Activated CD8-positive, alpha-beta T cell treated with anti-CD3 and anti-CD28 coated beads for 36 hours (primary cell): ENCODE measurements at regions not wholly inside any gene's neighbourhood (a gene's known extent, or its start where the extent isn't known, plus 50 kb on each side); places are given as distances from the start of the nearest gene placed in this dataset.
A peak's percentile ranks its signal among the peaks of the same experiment; 100 is the strongest.

Experiments used
- ATAC-seq: fragments of 200-7000 bp; cut with Tn5 transposase; one replicate; pipeline ENCODE4 v1.10.0; 2021; ENCODE audit warnings: mild to moderate bottlenecking, moderate library complexity
- CTCF ChIA-PET: fragments of 350-600 bp; sonication (Branson Sonifier 250); formaldehyde crosslinking; loops from one replicate; lab custom pipeline; 2021; ENCODE audit warnings: antibody characterized with exemption; lab: Charles Lee
- POLR2A ChIA-PET: fragments of 350-600 bp; sonication (Branson Sonifier 250); formaldehyde crosslinking; loops from one replicate; lab custom pipeline; 2021; ENCODE audit warnings: antibody characterized with exemption; lab: Charles Lee
- DNase-seq: peaks from one replicate; pipeline ENCODE4 v3.0.0-alpha.2; 2020
- H3K27ac Mint-ChIP-seq: one replicate; pipeline ENCODE4 v1.8.0; 2021; ENCODE audit warnings: mild to moderate bottlenecking, mixed read lengths
- H3K27me3 Mint-ChIP-seq: one replicate; pipeline ENCODE4 v1.8.0; 2021; ENCODE audit warnings: mixed read lengths
- H3K36me3 Mint-ChIP-seq: one replicate; pipeline ENCODE4 v1.8.0; 2021; ENCODE audit warnings: low read depth, mixed read lengths
- H3K4me1 Mint-ChIP-seq: one replicate; pipeline ENCODE4 v1.8.0; 2021; ENCODE audit warnings: low read depth, mixed read lengths
- H3K4me3 Mint-ChIP-seq: one replicate; pipeline ENCODE4 v1.8.0; 2021; ENCODE audit warnings: mild to moderate bottlenecking, moderate library complexity, mixed read lengths
- H3K9me3 Mint-ChIP-seq: one replicate; pipeline ENCODE4 v1.8.0; 2021; ENCODE audit warnings: mixed read lengths
- CTCF ChIP-seq: fragments of 200-600 bp; IDR thresholded peaks from one replicate; pipeline ENCODE4 v1.8.0; 2022; ENCODE audit warnings: antibody characterized with exemption, mild to moderate bottlenecking
- intact Hi-C: fragments of 100-400 bp; cut with micrococcal nuclease; formaldehyde crosslinking; loops from one replicate; pipeline ENCODE4 v1.10.0; 2022

GRCh38 chr3:117706756-117707155, 997.2 kb downstream of the TUSC7 start:
- TF ChIP-seq CTCF = no peak
- Mint-ChIP-seq H3K4me3 (no peak overlapping the region), H3K27me3 (no peaks in the 10 kb centered on the region), H3K4me1 (no peaks in the 10 kb centered on the region), H3K27ac (no peak overlapping the region), H3K9me3 (no peaks in the 10 kb centered on the region), H3K36me3 (no peaks in the 10 kb centered on the region)
- POLR2A ChIA-PET = no interaction called here
- CTCF ChIA-PET = no interaction called here
- intact Hi-C loops = no loop called here
- no peak for DNase-seq
- no peak for ATAC-seq

GRCh38 chr3:117708601-117709000, 999.0 kb downstream of the TUSC7 start:
- Mint-ChIP-seq H3K27me3 (no peaks in the 10 kb centered on the region), H3K9me3 (no peaks in the 10 kb centered on the region)

GRCh38 chr3:117709108-117709507, 999.5 kb downstream of the TUSC7 start:
- intact Hi-C loops = no loop called here
- no peak for TF ChIP-seq CTCF
- POLR2A ChIA-PET = no interaction called here
- Mint-ChIP-seq H3K27ac (no peak overlapping the region), H3K9me3 (no peaks in the 10 kb centered on the region), H3K27me3 (no peaks in the 10 kb centered on the region), H3K36me3 (no peaks in the 10 kb centered on the region), H3K4me3 (no peak overlapping the region), H3K4me1 (no peaks in the 10 kb centered on the region)
- DNase-seq (no peak), ATAC-seq (no peak)
- CTCF ChIA-PET = no interaction called here

More at GRCh38 chr3:117708601-117709000, 999.0 kb downstream of the TUSC7 start:
- intact Hi-C loops = no loop called here
- TF ChIP-seq CTCF = no peak
- POLR2A ChIA-PET = no interaction called here
- CTCF ChIA-PET = no interaction called here
- no peak overlapping the region for H3K27ac Mint-ChIP-seq
- DNase-seq (no peak), ATAC-seq (no peak)
- no peaks in the 10 kb centered on the region for H3K36me3 Mint-ChIP-seq
- no peaks in the 10 kb centered on the region for H3K4me1 Mint-ChIP-seq
- no peak overlapping the region for H3K4me3 Mint-ChIP-seq

GRCh38 chr3:117710501-117710900, 1000.9 kb downstream of the TUSC7 start:
- intact Hi-C loops = no loop called here
- Mint-ChIP-seq H3K4me1 (no peaks in the 10 kb centered on the region), H3K36me3 (no peaks in the 10 kb centered on the region), H3K4me3 (no peak overlapping the region), H3K27me3 (no peaks in the 10 kb centered on the region), H3K9me3 (no peaks in the 10 kb centered on the region), H3K27ac (no peak overlapping the region)
- ChIA-PET CTCF (no interaction called here), POLR2A (no interaction called here)
- DNase-seq (no peak), ATAC-seq (no peak)
- no peak for TF ChIP-seq CTCF

- Mint-ChIP-seq H3K4me3 (no peak overlapping the region), H3K27ac (no peak overlapping the region), H3K27me3 (no peaks in the 10 kb centered on the region)
Observed at GRCh38 chr3:117719316-117719926, 1009.8 kb downstream of the TUSC7 start.

More at GRCh38 chr3:117719316-117719926, 1009.8 kb downstream of the TUSC7 start:
- H3K9me3 Mint-ChIP-seq = no peaks in the 10 kb centered on the region
- POLR2A ChIA-PET = no interaction called here
- H3K36me3 Mint-ChIP-seq = no peaks in the 10 kb centered on the region
- intact Hi-C loops = no loop called here
- peak; percentile 51 for TF ChIP-seq CTCF
- ATAC-seq = no peak
- H3K4me1 Mint-ChIP-seq = no peaks in the 10 kb centered on the region
- CTCF ChIA-PET = no interaction called here
- peak; percentile 4 for DNase-seq
